ENCODE measurements at regions not wholly inside any gene's neighbourhood (a gene's known extent, or its start where the extent isn't known, plus 50 kb on each side); places are given as distances from the start of the nearest gene placed in this dataset.

GRCh38 chr5:74919487-74919886 lies 53.3 kb upstream of the FAM169A start:
- Histone ChIP-seq H3K9ac (ENCODE audit: low read length in 3 of 3) (no peak overlapping the region), H3K36me3 (ENCODE audit: control insufficient read depth in 2 of 3, insufficient read depth in 3 of 3, low read length in 3 of 3) (no peaks in the 10 kb centered on the region), H3K27ac (ENCODE audit: low read depth in 2 of 2, low read length in 2 of 2) (no peak overlapping the region), H3K27me3 (ENCODE audit: control insufficient read depth, insufficient read depth, low read length) (no peaks in the 10 kb centered on the region), H3K4me1 (ENCODE audit: control insufficient read depth in 2 of 3, insufficient read depth in 2 of 3, low read depth in 1 of 3, low read length in 3 of 3) (no peaks in the 10 kb centered on the region), H3K4me3 (ENCODE audit: low read length in 3 of 3) (no peak overlapping the region), H3K9me3 (ENCODE audit: control insufficient read depth in 2 of 3, insufficient read depth in 1 of 3, low read length in 3 of 3) (no peaks in the 10 kb centered on the region)
- FAIRE-seq (peak; percentile 96), DNase-seq (peak in 2 of 5 donors; percentile 75 to 82)
- intact Hi-C loops (cut with DNase I), result no loop called here
- TF ChIP-seq CTCF (IDR thresholded peaks at IDR 0.05; ENCODE audit: borderline replicate concordance, extremely low read depth, insufficient read depth), result peak; percentile 52

- Histone ChIP-seq H3K27me3 (ENCODE audit: control insufficient read depth, insufficient read depth, low read length) (no peaks in the 10 kb centered on the region), H3K36me3 (ENCODE audit: control insufficient read depth in 2 of 3, insufficient read depth in 3 of 3, low read length in 3 of 3) (no peaks in the 10 kb centered on the region), H3K9me3 (ENCODE audit: control insufficient read depth in 2 of 3, insufficient read depth in 1 of 3, low read length in 3 of 3) (no peaks in the 10 kb centered on the region), H3K9ac (ENCODE audit: low read length in 3 of 3) (no peak overlapping the region), H3K27ac (ENCODE audit: low read depth in 2 of 2, low read length in 2 of 2) (no peak overlapping the region), H3K4me3 (ENCODE audit: low read length in 3 of 3) (no peak overlapping the region), H3K4me1 (ENCODE audit: control insufficient read depth in 2 of 3, insufficient read depth in 2 of 3, low read depth in 1 of 3, low read length in 3 of 3) (no peaks in the 10 kb centered on the region)
- no peak for TF ChIP-seq CTCF (IDR thresholded peaks at IDR 0.05; ENCODE audit: borderline replicate concordance, extremely low read depth, insufficient read depth)
- DNase-seq, result no peak
- no peak for FAIRE-seq
- intact Hi-C loops (cut with DNase I), result no loop called here
Measured at GRCh38 chr5:74919041-74919440, 52.9 kb upstream of the FAM169A start.

GRCh38 chr5:74918232-74918669 lies 52.1 kb upstream of the FAM169A start:
- TF ChIP-seq CTCF (IDR thresholded peaks at IDR 0.05; ENCODE audit: borderline replicate concordance, extremely low read depth, insufficient read depth), result no peak
- Histone ChIP-seq H3K4me3 (ENCODE audit: low read length in 3 of 3) (no peak overlapping the region), H3K9me3 (ENCODE audit: control insufficient read depth in 2 of 3, insufficient read depth in 1 of 3, low read length in 3 of 3) (no peaks in the 10 kb centered on the region), H3K27me3 (ENCODE audit: control insufficient read depth, insufficient read depth, low read length) (no peaks in the 10 kb centered on the region), H3K27ac (ENCODE audit: low read depth in 2 of 2, low read length in 2 of 2) (no peak overlapping the region), H3K9ac (ENCODE audit: low read length in 3 of 3) (no peak overlapping the region), H3K4me1 (ENCODE audit: control insufficient read depth in 2 of 3, insufficient read depth in 2 of 3, low read depth in 1 of 3, low read length in 3 of 3) (no peaks in the 10 kb centered on the region), H3K36me3 (ENCODE audit: control insufficient read depth in 2 of 3, insufficient read depth in 3 of 3, low read length in 3 of 3) (no peaks in the 10 kb centered on the region)
- no peak for DNase-seq
- intact Hi-C loops (cut with DNase I), result no loop called here
- no peak for FAIRE-seq
